Epithelial cell of esophagus (primary cell): ENCODE measurements at regions not wholly inside any gene's neighbourhood (a gene's known extent, or its start where the extent isn't known, plus 50 kb on each side); places are given as distances from the start of the nearest gene placed in this dataset.

Experiments
- DNase-seq: peaks from one replicate; pipeline ENCODE4 v3.0.0; 2010; ENCODE audit warnings: low read depth
- H3K4me3 ChIP-seq: 2 replicates; pipeline ENCODE4 v1.5.1; 2011; ENCODE audit warnings: mild to moderate bottlenecking, low read length, control low read depth
- CTCF ChIP-seq: IDR thresholded peaks from 2 replicates; pipeline ENCODE4 v1.5.1; 2011; ENCODE audit warnings: low read depth, mild to moderate bottlenecking, low read length, control low read depth, inconsistent platforms; ENCODE audit not compliant: insufficient read depth; ENCODE audit errors: missing control alignments

GRCh38 chr2:126306539-126306938, 349.4 kb upstream of the GYPC start:
- no peak for TF ChIP-seq CTCF
- H3K4me3 ChIP-seq, result no peak overlapping the region
- DNase-seq, result no peak

GRCh38 chr2:126307740-126308139, 348.2 kb upstream of the GYPC start:
- no peak for TF ChIP-seq CTCF
- H3K4me3 ChIP-seq, result no peak overlapping the region
- no peak for DNase-seq

- TF ChIP-seq CTCF, result no peak
- DNase-seq, result no peak
- no peak overlapping the region for H3K4me3 ChIP-seq
Measured at GRCh38 chr2:126309185-126309584, 346.8 kb upstream of the GYPC start.

- TF ChIP-seq CTCF, result no peak
- H3K4me3 ChIP-seq, result no peak overlapping the region
- DNase-seq, result no peak
Measured at GRCh38 chr2:126312579-126312978, 343.4 kb upstream of the GYPC start.

GRCh38 chr2:126315828-126316227, 340.1 kb upstream of the GYPC start:
- TF ChIP-seq CTCF, result no peak
- no peak for DNase-seq
- no peak overlapping the region for H3K4me3 ChIP-seq

GRCh38 chr2:126317790-126318431, 338.0 kb upstream of the GYPC start:
- DNase-seq, result no peak
- TF ChIP-seq CTCF, result no peak
- H3K4me3 ChIP-seq, result no peak overlapping the region

- no peak overlapping the region for H3K4me3 ChIP-seq
- TF ChIP-seq CTCF, result no peak
- no peak for DNase-seq
Measured at GRCh38 chr2:126322342-126322741, 333.6 kb upstream of the GYPC start.
